Activated naive CD4-positive, alpha-beta T cell treated with anti-CD3 and anti-CD28 coated beads, Interleukin-2, amount 50 U/mL, for 72 hours (primary cell): ENCODE measurements at regions not wholly inside any gene's neighbourhood (a gene's known extent, or its start where the extent isn't known, plus 50 kb on each side); places are given as distances from the start of the nearest gene placed in this dataset.
"Not testable (repeated sequence)": the region's sequence is repeated elsewhere in the genome, so short reads cannot be mapped to it uniquely, and the experiment has no call there.

Experiments
- ATAC-seq, 2 donors: fragments of 150-1000 bp; cut with Tn5 transposase; 2 replicates each; pipeline ENCODE4 v1.10.0; 2021; ENCODE audit warnings: mild to moderate bottlenecking in 2 of 2, moderate library complexity in 2 of 2
- DNase-seq, 2 donors: peaks; one replicate each; pipeline ENCODE4 v3.0.0; 2021 to 2022; ENCODE audit warnings: low spot score in 2 of 2
- H3K27ac Mint-ChIP-seq, 2 donors: one replicate each; pipeline ENCODE4 v1.8.0; 2022; ENCODE audit warnings: mild to moderate bottlenecking in 2 of 2, mixed read lengths in 2 of 2
- H3K36me3 Mint-ChIP-seq, 2 donors: one replicate each; pipeline ENCODE4 v1.8.0; 2022; ENCODE audit warnings: mixed read lengths in 2 of 2
- H3K9me3 Mint-ChIP-seq, 2 donors: one replicate each; pipeline ENCODE4 v1.8.0; 2022; ENCODE audit warnings: mixed read lengths in 2 of 2

- no peak overlapping the region for H3K27ac Mint-ChIP-seq
- peaks cover 13 to 17% of the 10 kb centered on the region in 2 donors for H3K9me3 Mint-ChIP-seq
- ATAC-seq: no peak
- DNase-seq: no peak
- no peaks in the 10 kb centered on the region for H3K36me3 Mint-ChIP-seq
Observed at GRCh38 chr9:103458826-103459225, 463.7 kb downstream of the CYLC2 start.

- ATAC-seq (no peak), DNase-seq (no peak)
- no peaks in the 10 kb centered on the region for H3K36me3 Mint-ChIP-seq
- no peak overlapping the region for H3K27ac Mint-ChIP-seq
- peaks cover 21 to 24% of the 10 kb centered on the region in 2 donors for H3K9me3 Mint-ChIP-seq
Observed at GRCh38 chr9:103471241-103471640, 476.1 kb downstream of the CYLC2 start.

GRCh38 chr9:103474156-103474555 is 479.0 kb downstream of the CYLC2 start:
- Mint-ChIP-seq H3K9me3 (peaks cover 19 to 22% of the 10 kb centered on the region in 2 donors), H3K36me3 (no peaks in the 10 kb centered on the region), H3K27ac (no peak overlapping the region)
- DNase-seq: no peak
- no peak for ATAC-seq

- H3K27ac Mint-ChIP-seq: no peak overlapping the region
- ATAC-seq (no peak), DNase-seq (no peak)
- peaks cover 11 to 23% of the 10 kb centered on the region in 2 donors for H3K9me3 Mint-ChIP-seq
- peaks cover 0 to 4% of the 10 kb centered on the region in 2 donors for H3K36me3 Mint-ChIP-seq
Observed at GRCh38 chr9:103483471-103484096, 488.5 kb downstream of the CYLC2 start.

GRCh38 chr9:103485138-103485537 is 490.0 kb downstream of the CYLC2 start:
- DNase-seq (no peak), ATAC-seq (no peak)
- H3K27ac Mint-ChIP-seq: no peak overlapping the region
- H3K36me3 Mint-ChIP-seq: peaks cover 0 to 4% of the 10 kb centered on the region in 2 donors
- peaks cover 11 to 22% of the 10 kb centered on the region in 2 donors for H3K9me3 Mint-ChIP-seq

GRCh38 chr9:103514767-103515166 is 519.6 kb downstream of the CYLC2 start:
- no peak for ATAC-seq
- no peak for DNase-seq
- Mint-ChIP-seq H3K36me3 (no peaks in the 10 kb centered on the region), H3K27ac (no peak overlapping the region), H3K9me3 (peaks cover 0 to 9% of the 10 kb centered on the region in 2 donors)

- no peak for ATAC-seq
- DNase-seq: no peak
- no peaks in the 10 kb centered on the region for H3K36me3 Mint-ChIP-seq
- H3K27ac Mint-ChIP-seq: no peak overlapping the region
- H3K9me3 Mint-ChIP-seq: peaks cover 4% of the 10 kb centered on the region in 2 donors
Observed at GRCh38 chr9:103522409-103522808, 527.3 kb downstream of the CYLC2 start.

- Mint-ChIP-seq H3K9me3 (peaks cover 3 to 4% of the 10 kb centered on the region in 2 donors), H3K36me3 (no peaks in the 10 kb centered on the region), H3K27ac (no peak overlapping the region)
- ATAC-seq (no peak), DNase-seq (no peak)
Observed at GRCh38 chr9:103530934-103531333, 535.8 kb downstream of the CYLC2 start.

GRCh38 chr9:103533318-103533717 is 538.2 kb downstream of the CYLC2 start:
- DNase-seq (no peak), ATAC-seq (no peak)
- Mint-ChIP-seq H3K27ac (no peak overlapping the region), H3K9me3 (peaks cover 10 to 11% of the 10 kb centered on the region in 2 donors), H3K36me3 (no peaks in the 10 kb centered on the region)

GRCh38 chr9:103537426-103537825 is 542.3 kb downstream of the CYLC2 start:
- ATAC-seq (no peak), DNase-seq (no peak)
- no peaks in the 10 kb centered on the region for H3K36me3 Mint-ChIP-seq
- no peak overlapping the region for H3K27ac Mint-ChIP-seq
- H3K9me3 Mint-ChIP-seq: peaks cover 17 to 22% of the 10 kb centered on the region in 2 donors

GRCh38 chr9:103545260-103545659 is 548.8 kb upstream of the SMC2 start:
- no peaks in the 10 kb centered on the region for H3K36me3 Mint-ChIP-seq
- H3K27ac Mint-ChIP-seq: no peak overlapping the region
- peaks cover 8 to 10% of the 10 kb centered on the region in 2 donors for H3K9me3 Mint-ChIP-seq
- ATAC-seq (no peak), DNase-seq (no peak)

GRCh38 chr9:103552712-103553111 is 541.4 kb upstream of the SMC2 start:
- Mint-ChIP-seq H3K36me3 (peaks cover 0 to 4% of the 10 kb centered on the region in 2 donors), H3K9me3 (peaks cover 5 to 19% of the 10 kb centered on the region in 2 donors), H3K27ac (no peak overlapping the region)
- ATAC-seq (no peak), DNase-seq (no peak)

GRCh38 chr9:103574056-103574455 is 520.1 kb upstream of the SMC2 start:
- DNase-seq: no peak
- Mint-ChIP-seq H3K36me3 (peaks cover 0 to 7% of the 10 kb centered on the region in 2 donors), H3K27ac (no peak overlapping the region), H3K9me3 (peaks cover 12 to 18% of the 10 kb centered on the region in 2 donors)
- no peak for ATAC-seq

GRCh38 chr9:103586721-103587120 is 507.4 kb upstream of the SMC2 start:
- peaks cover 0 to 2% of the 10 kb centered on the region in 2 donors for H3K36me3 Mint-ChIP-seq
- no peak overlapping the region for H3K27ac Mint-ChIP-seq
- DNase-seq (no peak), ATAC-seq (no peak)
- peaks cover 12 to 14% of the 10 kb centered on the region in 2 donors for H3K9me3 Mint-ChIP-seq

GRCh38 chr9:103601287-103601686 is 492.8 kb upstream of the SMC2 start:
- no peak overlapping the region for H3K27ac Mint-ChIP-seq
- DNase-seq: no peak
- H3K36me3 Mint-ChIP-seq: no peaks in the 10 kb centered on the region
- ATAC-seq: no peak
- H3K9me3 Mint-ChIP-seq: peaks cover 15 to 21% of the 10 kb centered on the region in 2 donors

- Mint-ChIP-seq H3K9me3 (peaks cover 9 to 12% of the 10 kb centered on the region in 2 donors), H3K36me3 (peaks cover 5 to 17% of the 10 kb centered on the region in 2 donors)
- not testable (repeated sequence) for H3K27ac Mint-ChIP-seq, ATAC-seq, DNase-seq
Observed at GRCh38 chr9:103611950-103612349, 482.2 kb upstream of the SMC2 start.

GRCh38 chr9:103615994-103616393 is 478.1 kb upstream of the SMC2 start:
- DNase-seq: no peak
- peaks cover 0 to 9% of the 10 kb centered on the region in 2 donors for H3K36me3 Mint-ChIP-seq
- H3K27ac Mint-ChIP-seq: no peak overlapping the region
- H3K9me3 Mint-ChIP-seq: peaks cover 5 to 7% of the 10 kb centered on the region in 2 donors
- ATAC-seq: no peak

- H3K36me3 Mint-ChIP-seq: peaks cover 0 to 9% of the 10 kb centered on the region in 2 donors
- ATAC-seq: no peak
- DNase-seq: no peak
- no peak overlapping the region for H3K27ac Mint-ChIP-seq
- H3K9me3 Mint-ChIP-seq: peaks cover 4 to 7% of the 10 kb centered on the region in 2 donors
Observed at GRCh38 chr9:103617046-103617445, 477.1 kb upstream of the SMC2 start.
